ENCODE measurements at regions not wholly inside any gene's neighbourhood (a gene's known extent, or its start where the extent isn't known, plus 50 kb on each side); places are given as distances from the start of the nearest gene placed in this dataset.

GRCh38 chr18:40388121-40388520, 1566.9 kb upstream of the PIK3C3 start:
- no peak for DNase-seq

GRCh38 chr18:40387130-40387787, 1567.8 kb upstream of the PIK3C3 start:
- DNase-seq: no peak

GRCh38 chr18:40382197-40382596, 1572.8 kb upstream of the PIK3C3 start:
- no peak for DNase-seq

- no peak for DNase-seq
These were observed 1574.2 kb upstream of the PIK3C3 start for GRCh38 chr18:40380686-40381439.

- DNase-seq: no peak
These were observed 1579.2 kb upstream of the PIK3C3 start for GRCh38 chr18:40375837-40376236.

GRCh38 chr18:40371673-40372072, 1583.4 kb upstream of the PIK3C3 start:
- no peak for DNase-seq

GRCh38 chr18:40367576-40367975, 1587.5 kb upstream of the PIK3C3 start:
- DNase-seq: no peak

GRCh38 chr18:40366521-40366920, 1588.5 kb upstream of the PIK3C3 start:
- DNase-seq: no peak

- no peak for DNase-seq
These were observed 1589.5 kb upstream of the PIK3C3 start for GRCh38 chr18:40365526-40365925.

- no peak for DNase-seq
These were observed 1594.5 kb upstream of the PIK3C3 start for GRCh38 chr18:40360558-40360957.

- DNase-seq: no peak
These were observed 1597.5 kb upstream of the PIK3C3 start for GRCh38 chr18:40357536-40357935.

- no peak for DNase-seq
These were observed 1598.9 kb upstream of the PIK3C3 start for GRCh38 chr18:40356168-40356567.

- DNase-seq: no peak
These were observed 1599.3 kb upstream of the PIK3C3 start for GRCh38 chr18:40355726-40356125.

- no peak for DNase-seq
These were observed 1606.8 kb upstream of the PIK3C3 start for GRCh38 chr18:40348196-40348595.

- DNase-seq: no peak
These were observed 1607.8 kb upstream of the PIK3C3 start for GRCh38 chr18:40347261-40347660.

GRCh38 chr18:40346146-40346545, 1608.9 kb upstream of the PIK3C3 start:
- no peak for DNase-seq

- DNase-seq: no peak
These were observed 1613.3 kb upstream of the PIK3C3 start for GRCh38 chr18:40341701-40342100.

GRCh38 chr18:40338284-40338683, 1616.8 kb upstream of the PIK3C3 start:
- no peak for DNase-seq

- DNase-seq: no peak
These were observed 1628.0 kb upstream of the PIK3C3 start for GRCh38 chr18:40326985-40327384.

- DNase-seq: no peak
These were observed 1629.0 kb upstream of the PIK3C3 start for GRCh38 chr18:40325988-40326387.

GRCh38 chr18:40314199-40314598, 1640.8 kb upstream of the PIK3C3 start:
- no peak for DNase-seq

GRCh38 chr18:40313030-40313642, 1641.9 kb upstream of the PIK3C3 start:
- DNase-seq: no peak

- no peak for DNase-seq
These were observed 1647.4 kb upstream of the PIK3C3 start for GRCh38 chr18:40307627-40308026.

GRCh38 chr18:40296717-40297413, 1658.2 kb upstream of the PIK3C3 start:
- DNase-seq: no peak

Data from T1000 (cell line).